ENCODE measurements at regions not wholly inside any gene's neighbourhood (a gene's known extent, or its start where the extent isn't known, plus 50 kb on each side); places are given as distances from the start of the nearest gene placed in this dataset.
A peak's percentile ranks its signal among the peaks of the same experiment; 100 is the strongest.

DNA sequence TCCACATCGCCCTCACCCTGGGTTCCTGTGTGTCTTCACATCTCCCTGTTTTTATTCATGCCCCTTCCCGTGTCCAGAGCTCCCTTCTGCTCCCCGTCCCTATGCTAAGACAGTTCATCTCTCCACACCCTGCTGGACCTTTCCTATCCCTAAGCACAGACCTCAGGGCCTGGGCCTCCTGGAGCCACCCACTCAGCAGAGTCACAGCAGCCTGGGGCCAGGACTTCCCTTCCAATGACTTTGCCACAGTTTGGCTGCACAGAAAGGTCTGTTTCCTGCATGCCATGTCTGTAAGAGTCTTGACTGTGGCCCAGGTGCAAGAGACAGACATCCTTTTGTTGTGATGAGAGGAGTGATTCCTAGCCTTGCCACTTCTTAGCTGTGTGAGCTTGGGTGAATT is 470.7 kb downstream of the TSHZ3 start:
- Histone ChIP-seq H3K4me3 (no peak overlapping the region), H3K9me3 (no peaks in the 10 kb centered on the region), H3K4me1 (peaks cover 0 to 30% (median 0%) of the 10 kb centered on the region in 9 donors), H3K27ac (no peak overlapping the region), H3K36me3 (no peaks in the 10 kb centered on the region), H3K27me3 (peaks cover 0 to 4% (median 0%) of the 10 kb centered on the region in 7 donors)
- TF ChIP-seq, protein P1, sequence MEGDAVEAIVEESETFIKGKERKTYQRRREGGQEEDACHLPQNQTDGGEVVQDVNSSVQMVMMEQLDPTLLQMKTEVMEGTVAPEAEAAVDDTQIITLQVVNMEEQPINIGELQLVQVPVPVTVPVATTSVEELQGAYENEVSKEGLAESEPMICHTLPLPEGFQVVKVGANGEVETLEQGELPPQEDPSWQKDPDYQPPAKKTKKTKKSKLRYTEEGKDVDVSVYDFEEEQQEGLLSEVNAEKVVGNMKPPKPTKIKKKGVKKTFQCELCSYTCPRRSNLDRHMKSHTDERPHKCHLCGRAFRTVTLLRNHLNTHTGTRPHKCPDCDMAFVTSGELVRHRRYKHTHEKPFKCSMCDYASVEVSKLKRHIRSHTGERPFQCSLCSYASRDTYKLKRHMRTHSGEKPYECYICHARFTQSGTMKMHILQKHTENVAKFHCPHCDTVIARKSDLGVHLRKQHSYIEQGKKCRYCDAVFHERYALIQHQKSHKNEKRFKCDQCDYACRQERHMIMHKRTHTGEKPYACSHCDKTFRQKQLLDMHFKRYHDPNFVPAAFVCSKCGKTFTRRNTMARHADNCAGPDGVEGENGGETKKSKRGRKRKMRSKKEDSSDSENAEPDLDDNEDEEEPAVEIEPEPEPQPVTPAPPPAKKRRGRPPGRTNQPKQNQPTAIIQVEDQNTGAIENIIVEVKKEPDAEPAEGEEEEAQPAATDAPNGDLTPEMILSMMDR (IDR thresholded peaks at IDR 0.05), result no peak
- ATAC-seq, result no peak
- intact Hi-C loops (cut with DNase I), result no loop called here
- 40 to 62% methylated on average over 3 of the region's 3 CpGs for WGBS, 2 donors
- no peak for DNase-seq

DNA sequence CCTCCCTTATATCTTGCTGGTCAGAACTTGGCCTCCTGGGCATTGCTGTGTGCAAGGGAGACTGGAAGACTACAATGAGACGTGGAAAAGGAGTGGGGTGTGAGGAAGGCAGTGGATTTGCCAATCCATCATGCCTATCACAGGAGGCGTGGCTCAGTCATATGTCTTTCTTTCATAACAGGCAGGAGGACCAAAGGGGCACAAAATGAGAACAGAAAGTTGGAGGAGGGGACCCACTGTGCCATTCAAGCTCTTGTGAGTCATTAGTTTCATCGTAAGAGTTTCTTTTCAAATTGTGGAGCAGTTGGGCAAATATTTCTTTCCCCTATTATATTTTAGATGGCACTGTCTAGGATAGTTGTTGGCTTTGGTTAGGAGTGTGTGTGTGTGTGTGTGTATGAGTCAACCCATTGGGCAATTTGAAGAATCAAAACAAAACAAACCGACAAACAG is 471.5 kb downstream of the TSHZ3 start:
- TF ChIP-seq, protein P1 (IDR thresholded peaks at IDR 0.05), result no peak
- DNase-seq (no peak), ATAC-seq (peak in 2 of 8 donors; percentile 64 to 71)
- Histone ChIP-seq H3K4me1 (peaks cover 0 to 23% (median 0%) of the 10 kb centered on the region in 9 donors), H3K36me3 (no peaks in the 10 kb centered on the region), H3K27me3 (peaks cover 0 to 4% (median 0%) of the 10 kb centered on the region in 7 donors), H3K9me3 (no peaks in the 10 kb centered on the region), H3K4me3 (no peak overlapping the region), H3K27ac (no peak overlapping the region)
- intact Hi-C loops (cut with DNase I), result no loop called here
- WGBS, 2 donors, result 61 to 75% methylated on average over 4 of the region's 4 CpGs

DNA sequence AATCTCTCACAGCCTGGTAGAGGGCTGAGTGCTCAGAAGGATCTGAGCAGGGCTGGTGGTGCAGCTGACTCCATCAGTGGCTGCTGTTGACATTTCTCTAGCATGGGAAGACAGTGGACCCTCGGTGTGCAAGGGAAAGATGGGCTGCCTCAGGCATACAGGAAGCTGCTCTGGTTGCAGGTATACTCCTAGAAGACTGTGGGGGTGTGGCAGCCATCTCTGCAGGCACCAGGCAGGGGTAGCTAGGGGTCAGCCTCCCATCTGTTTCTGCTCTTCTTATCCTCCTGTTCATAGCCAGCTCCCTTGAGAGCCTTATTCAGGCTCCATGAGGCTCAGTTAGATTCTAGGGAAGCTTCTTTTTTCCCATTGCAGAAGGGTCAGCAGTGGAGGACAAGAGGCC is 475.5 kb downstream of the TSHZ3 start:
- Histone ChIP-seq H3K4me1 (peaks cover 0 to 15% (median 0%) of the 10 kb centered on the region in 9 donors), H3K9me3 (no peaks in the 10 kb centered on the region), H3K4me3 (no peak overlapping the region), H3K27me3 (peaks cover 0 to 10% (median 0%) of the 10 kb centered on the region in 7 donors), H3K27ac (no peak overlapping the region), H3K36me3 (no peaks in the 10 kb centered on the region)
- intact Hi-C loops (cut with DNase I), result no loop called here
- ATAC-seq (no peak), DNase-seq (no peak)
- TF ChIP-seq, protein P1 (IDR thresholded peaks at IDR 0.05), result no peak
- 67 to 75% methylated on average over 1 of the region's 1 CpG for WGBS, 2 donors

DNA sequence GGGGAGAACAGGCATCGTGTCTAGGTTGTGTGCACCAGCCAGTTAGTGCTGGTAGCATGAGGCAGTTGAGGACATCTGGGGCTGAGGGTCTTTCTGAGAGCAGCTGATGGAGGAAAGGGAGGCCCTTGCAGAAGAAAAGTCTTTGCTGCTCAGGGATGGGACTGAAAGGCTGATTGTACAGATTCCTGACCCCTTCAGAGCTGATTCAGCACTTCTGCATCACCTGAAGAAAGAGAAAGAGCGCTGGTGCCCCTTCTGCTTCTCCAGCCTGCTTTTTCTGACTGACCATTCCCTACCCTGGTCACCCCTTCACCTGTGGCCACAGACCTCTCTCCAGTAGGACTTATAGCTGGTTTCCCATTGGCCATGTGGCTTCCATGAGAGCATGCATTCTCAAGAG is 476.2 kb downstream of the TSHZ3 start:
- Histone ChIP-seq H3K27ac (no peak overlapping the region), H3K36me3 (no peaks in the 10 kb centered on the region), H3K9me3 (no peaks in the 10 kb centered on the region), H3K27me3 (peaks cover 0 to 15% (median 0%) of the 10 kb centered on the region in 7 donors), H3K4me3 (no peak overlapping the region), H3K4me1 (peaks cover 0 to 10% (median 0%) of the 10 kb centered on the region in 9 donors)
- ATAC-seq (no peak), DNase-seq (no peak)
- intact Hi-C loops (cut with DNase I), result no loop called here
- 75 to 81% methylated on average over 2 of the region's 2 CpGs for WGBS, 2 donors
- TF ChIP-seq, protein P1 (IDR thresholded peaks at IDR 0.05), result no peak
